ENCODE measurements at regions not wholly inside any gene's neighbourhood (a gene's known extent, or its start where the extent isn't known, plus 50 kb on each side); places are given as distances from the start of the nearest gene placed in this dataset.

GRCh38 chr7:46343802-46344201, 422.7 kb upstream of the IGFBP3 start:
- no peak for ATAC-seq

DNA sequence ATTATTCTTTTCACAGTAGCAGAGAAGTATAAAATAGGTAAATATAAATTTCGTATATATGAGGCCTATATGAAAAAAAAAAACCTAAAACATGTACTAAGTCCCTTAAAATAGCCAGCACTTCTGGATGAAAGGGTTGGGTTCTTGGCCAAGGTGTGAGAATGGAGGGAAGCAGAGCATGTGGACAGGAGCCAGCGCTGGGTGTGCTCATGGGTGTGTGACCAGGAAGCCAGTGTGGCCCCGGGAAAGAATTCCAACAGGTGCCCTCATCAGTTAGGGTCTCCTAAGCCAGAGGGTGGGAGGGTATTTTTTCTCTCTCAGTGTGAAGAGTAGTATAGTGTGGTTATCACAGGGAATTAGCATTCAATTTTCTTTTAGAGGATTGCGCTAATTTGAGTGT, 401.9 kb upstream of the IGFBP3 start:
- ATAC-seq = no peak

DNA sequence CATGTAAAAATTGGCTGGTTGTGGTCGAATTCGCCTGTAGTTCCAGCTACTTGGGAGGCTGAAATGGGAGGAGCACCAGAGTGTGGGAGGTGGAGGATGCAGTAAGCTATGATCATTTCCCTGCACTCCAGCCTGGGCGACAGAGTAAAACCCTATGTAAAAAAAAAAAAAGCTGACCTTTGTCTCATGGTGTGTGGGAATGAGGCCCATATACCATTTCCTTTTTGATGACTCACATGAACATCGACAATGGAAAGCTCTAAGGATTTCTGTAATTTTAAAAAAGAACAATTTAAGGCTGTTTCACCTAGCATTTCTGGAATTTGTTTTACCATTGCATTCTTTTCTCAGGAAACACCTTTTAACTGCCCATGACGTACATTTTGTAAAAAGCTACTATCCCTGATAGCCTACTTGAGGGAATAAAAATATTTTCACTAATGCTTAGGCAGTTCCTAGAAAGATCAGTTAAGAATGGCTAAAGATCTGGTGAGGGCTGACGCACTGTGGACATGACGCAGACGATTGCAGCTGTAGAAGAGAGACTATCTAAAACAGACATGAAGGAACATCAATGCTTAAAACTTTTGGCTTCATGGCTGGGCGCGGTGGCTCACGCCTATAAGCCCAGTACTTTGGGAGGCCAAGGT, 400.6 kb upstream of the IGFBP3 start:
- ATAC-seq = no peak

DNA sequence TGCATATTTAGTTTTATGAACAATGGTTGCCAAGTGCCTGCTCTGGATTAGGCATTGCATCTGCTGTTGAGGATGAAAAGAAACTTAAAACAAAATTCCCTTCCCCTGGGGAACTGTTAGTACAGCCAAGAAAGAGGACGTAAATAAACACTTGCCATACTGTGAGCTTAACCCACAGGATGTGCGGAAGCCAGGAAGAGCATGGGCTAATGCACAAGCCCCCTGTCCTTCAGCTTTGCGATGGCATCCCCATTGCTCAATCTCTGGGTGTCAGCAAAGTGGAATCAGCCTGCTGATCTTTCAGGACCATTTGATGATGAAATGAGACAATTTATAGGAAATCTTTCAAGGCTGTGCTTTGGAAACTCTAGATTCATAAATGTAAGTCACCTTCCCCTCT, 399.9 kb upstream of the IGFBP3 start:
- ATAC-seq = no peak

DNA sequence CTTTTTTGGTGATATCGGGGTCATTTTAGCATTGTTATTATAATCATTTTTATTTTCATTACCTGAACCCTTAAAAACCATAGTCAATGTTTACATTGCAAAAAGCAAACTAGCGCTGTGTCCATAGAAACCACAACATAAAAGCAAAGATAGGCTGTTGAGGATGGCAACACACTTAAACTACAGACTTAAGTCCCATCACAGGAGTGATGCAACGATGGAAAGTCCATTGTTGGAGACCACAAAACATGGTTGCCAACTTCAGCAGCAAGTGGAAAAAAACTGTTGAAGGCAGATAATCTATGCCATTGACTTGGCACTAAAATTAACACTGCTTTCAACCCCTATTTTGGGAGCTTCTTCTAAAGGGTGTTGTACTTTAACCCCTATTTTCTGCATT, 398.8 kb upstream of the IGFBP3 start:
- ATAC-seq = no peak

DNA sequence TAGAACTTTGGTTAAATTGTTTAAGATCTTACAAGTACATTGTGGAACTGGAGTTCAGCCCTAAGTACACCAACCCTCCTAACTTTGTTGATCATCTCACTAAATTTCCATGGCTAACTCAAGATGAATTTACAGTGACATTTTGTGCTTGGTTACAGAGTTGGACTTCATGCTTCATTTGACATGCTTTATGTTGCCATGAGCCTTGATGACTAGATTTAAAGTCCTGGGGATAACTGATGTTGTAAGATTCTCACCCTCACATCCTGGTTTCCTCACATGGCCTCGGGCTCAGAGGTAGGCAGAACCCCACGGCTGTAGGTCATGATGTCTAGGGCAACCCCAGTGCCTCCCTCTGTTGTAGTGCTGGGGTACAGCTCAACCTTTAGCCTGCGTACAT, 397.2 kb upstream of the IGFBP3 start:
- no peak for ATAC-seq

GRCh38 chr7:46317256-46317655, 396.2 kb upstream of the IGFBP3 start:
- no peak for ATAC-seq

- no peak for ATAC-seq
These were observed 394.8 kb upstream of the IGFBP3 start for GRCh38 chr7:46315891-46316290.

DNA sequence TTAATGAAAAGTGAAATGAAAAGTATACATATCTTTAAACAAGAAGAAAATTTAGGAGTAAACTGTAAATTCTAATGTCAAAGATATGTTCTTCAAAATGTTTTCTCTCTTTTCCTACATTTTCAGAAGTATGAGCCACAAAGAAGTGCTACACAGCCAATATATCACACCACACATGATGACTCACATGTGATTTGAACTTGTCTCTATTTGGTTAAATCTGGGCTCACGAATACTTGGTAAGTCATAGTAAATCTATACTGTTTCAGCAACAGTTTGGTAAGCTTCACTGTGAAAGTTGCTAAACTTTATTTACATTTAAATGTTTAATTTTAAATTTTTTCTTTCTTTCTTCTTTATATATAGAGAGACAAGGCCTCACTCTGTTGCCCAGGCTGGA, 380.6 kb upstream of the IGFBP3 start:
- no peak for ATAC-seq

- no peak for ATAC-seq
These were observed 376.4 kb upstream of the IGFBP3 start for GRCh38 chr7:46297515-46297914.

DNA sequence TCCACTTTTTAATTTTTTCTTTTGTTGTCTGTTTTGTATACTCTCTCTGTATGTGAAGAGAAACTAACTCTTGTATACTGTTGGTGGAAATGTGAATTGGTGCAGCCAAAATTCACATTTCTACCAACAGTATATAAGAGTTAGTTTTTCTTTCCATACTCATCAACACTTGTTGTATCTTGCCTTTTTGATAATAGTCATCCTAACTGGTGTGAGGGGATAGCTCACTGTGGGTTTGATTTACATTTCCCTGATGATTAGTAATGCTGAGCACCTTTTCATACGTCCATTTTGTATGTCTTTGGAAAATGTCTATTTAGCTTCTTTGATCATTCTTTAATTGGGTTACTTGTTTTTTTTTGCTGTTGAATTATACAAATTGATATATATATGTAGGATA, 375.5 kb upstream of the IGFBP3 start:
- no peak for ATAC-seq

GRCh38 chr7:46294381-46294780, 373.3 kb upstream of the IGFBP3 start:
- no peak for ATAC-seq

- no peak for ATAC-seq
These were observed 371.7 kb upstream of the IGFBP3 start for GRCh38 chr7:46292741-46293140.

- ATAC-seq = no peak
These were observed 370.6 kb upstream of the IGFBP3 start for GRCh38 chr7:46291601-46292150.

DNA sequence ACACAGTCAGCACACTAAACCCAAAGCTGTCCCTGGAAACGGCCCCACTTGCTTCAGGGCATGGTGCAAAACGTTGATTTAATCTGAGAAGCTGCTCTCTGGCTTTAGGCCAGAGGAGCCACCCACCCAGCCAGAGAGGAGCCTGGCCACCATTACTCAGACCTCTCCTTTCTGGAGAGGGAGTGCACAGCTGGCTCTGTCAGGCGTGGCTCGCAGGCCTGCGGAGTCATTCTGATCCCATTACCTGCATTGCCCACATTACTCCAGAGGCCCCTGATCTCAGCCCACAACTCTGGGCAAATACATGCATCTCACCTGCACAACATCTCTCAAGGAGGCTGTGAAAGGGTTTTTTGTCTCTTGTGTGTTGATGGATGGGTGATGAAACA, 370.0 kb upstream of the IGFBP3 start:
- ATAC-seq = no peak

DNA sequence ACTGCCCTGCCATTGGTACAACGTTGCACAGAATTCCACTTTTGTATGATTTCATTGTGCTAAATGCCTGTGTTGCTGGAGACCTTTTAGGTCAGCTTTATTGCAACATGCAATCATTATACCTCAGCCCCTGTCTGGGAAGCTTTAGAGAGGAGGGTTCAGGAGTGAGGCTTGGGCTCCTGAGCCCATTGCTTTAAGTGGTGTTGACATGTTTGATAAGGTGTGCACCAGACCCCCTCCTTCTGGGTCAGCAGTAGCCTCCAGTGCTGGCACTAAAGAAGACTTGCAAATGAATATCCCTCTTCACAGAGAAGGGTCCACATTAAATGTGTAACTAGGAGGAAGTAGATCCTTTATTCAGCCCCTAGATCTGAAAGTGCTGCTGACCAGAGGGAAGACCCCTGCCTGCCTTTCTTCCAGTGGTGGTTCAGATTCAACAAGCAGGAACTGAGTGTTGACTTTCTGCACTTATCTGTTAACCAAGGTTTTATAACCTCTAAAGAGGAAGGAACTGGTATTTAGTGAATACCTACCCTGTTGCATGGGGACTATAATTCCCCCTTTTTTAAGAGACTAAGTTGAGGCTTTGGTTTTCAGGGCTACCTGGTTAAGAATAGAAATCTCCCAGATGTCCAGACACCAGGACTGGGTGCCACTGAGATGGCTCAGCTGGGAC, 369.4 kb upstream of the IGFBP3 start:
- no peak for ATAC-seq

GRCh38 chr7:46288861-46289260, 367.8 kb upstream of the IGFBP3 start:
- ATAC-seq = no peak

DNA sequence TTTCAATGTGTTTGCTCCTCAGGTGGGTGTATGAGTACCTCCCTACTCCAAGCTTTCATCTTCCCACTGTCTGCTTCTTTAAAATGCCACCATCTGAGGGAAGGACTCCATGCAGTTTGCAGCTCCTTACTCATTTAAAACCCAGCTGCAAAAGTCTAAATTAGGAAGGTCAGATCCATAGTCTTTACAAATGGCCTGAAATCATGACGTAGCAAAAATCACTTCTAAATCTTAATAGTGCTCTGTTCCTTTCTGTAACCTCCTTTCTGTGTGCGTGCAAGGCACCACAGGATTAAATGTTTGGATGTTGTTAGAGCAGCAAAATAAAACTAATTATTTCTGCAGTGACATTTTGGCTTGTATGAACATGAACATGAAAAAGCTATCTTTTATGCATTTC, 366.9 kb upstream of the IGFBP3 start:
- ATAC-seq = no peak

- no peak for ATAC-seq
These were observed 365.9 kb upstream of the IGFBP3 start for GRCh38 chr7:46286957-46287356.

DNA sequence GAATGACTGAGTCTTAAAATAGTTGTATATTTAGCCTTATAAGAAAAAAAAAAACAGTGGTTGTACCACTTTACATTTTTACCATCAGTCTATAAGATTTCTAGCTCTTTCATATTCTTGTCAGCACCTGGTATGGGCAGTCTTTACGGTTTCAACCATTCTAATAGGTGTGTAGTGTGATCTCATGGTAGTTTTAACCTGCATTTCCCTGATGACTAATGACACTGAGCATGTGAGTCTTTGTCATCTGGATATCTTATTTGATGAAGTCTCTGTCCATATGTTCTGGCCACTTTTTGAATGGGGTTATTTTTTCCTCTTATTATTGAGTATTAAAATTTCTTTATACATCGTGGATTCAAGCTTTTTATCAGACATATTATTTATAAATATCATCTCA, 365.3 kb upstream of the IGFBP3 start:
- no peak for ATAC-seq

- no peak for ATAC-seq
These were observed 364.8 kb upstream of the IGFBP3 start for GRCh38 chr7:46285878-46286277.

DNA sequence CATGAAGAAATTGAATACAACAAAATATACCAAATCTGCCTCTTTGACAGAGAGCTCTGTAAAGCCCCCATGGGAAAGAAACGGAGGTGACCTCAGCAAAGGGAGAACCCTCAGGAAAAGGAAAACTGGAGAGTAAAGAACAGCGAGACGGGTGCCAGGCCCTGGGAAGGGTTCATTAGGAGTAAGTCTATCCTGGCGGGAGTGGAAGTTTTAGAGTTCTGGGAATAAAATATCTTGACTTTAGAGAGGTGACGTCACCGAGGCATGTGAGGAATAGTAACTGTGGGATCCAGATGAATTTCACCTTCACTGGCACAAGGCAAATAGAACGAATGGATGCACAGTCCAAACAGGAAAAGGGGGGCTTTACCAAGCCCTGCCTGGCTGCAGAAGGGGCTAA, 362.8 kb upstream of the IGFBP3 start:
- no peak for ATAC-seq

GRCh38 chr7:46282155-46282554, 361.1 kb upstream of the IGFBP3 start:
- no peak for ATAC-seq

DNA sequence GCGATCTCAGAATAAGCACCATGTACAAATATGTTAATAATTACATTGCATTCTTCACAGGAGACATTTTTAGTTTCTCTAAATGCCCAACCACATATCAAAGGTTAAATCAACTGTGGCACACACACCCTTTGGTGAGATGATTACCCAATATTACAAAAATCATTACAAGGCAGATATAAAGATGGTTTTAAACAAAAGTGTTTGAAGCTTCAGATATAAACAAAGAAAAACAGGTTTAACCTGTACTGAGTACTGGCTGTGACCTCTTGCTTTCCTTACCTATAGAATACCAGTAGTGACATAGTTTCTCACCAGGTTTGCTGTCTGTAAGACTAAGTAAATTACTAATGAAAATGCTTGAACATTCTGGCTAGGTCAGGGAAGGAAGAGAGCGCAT, 360.0 kb upstream of the IGFBP3 start:
- no peak for ATAC-seq

DNA sequence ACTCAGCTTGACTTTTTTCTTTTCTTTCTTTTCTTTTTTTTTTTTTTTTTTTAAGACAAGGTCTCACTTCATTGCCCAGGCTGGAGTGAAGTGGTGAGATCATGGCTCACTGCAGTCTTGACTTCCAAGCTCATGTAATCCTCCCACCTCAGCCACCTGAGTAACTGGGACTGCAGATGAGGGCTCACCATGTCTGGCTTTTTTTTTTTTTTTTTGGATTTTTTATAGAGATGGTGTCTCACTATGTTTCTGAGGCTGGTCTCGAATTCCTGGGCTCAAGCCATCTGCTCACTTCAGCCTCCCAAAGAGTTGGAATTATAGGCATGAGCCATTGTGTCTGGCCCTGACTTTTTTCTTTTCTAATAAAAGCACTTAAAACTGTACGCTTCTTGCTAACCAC, 358.2 kb upstream of the IGFBP3 start:
- ATAC-seq = no peak
